ENCODE measurements at regions not wholly inside any gene's neighbourhood (a gene's known extent, or its start where the extent isn't known, plus 50 kb on each side); places are given as distances from the start of the nearest gene placed in this dataset.

DNA sequence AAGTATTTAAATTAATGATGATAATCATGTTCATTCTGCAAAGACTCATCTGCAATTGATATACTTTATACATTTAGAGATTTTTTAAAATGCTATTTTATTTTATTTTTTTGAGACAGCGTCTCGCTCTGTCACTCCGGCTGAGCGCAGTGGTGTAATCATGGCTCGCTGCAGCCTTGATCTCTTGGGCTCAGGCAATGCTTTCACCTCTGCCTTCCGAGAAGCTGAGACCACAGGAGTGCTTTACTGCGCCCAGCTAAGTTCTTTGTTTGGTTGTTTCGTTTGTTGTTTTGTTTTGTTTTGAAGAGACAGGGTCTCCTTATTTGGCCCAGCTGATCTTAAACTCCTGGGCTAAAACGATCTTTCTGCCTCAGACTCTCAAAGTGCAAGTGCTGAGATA lies 1541.0 kb downstream of the PCDH7 start:
- DNase-seq (ENCODE audit: extremely low spot score): no peak
- ChIA-PET POLR2A (no interaction called here), CTCF (interaction anchor here (1.1 kb wide), 1 partner anchor 12 kb away, joined by 3 read pairs; no protein-coding TSS in a partner anchor)
- TF ChIP-seq, protein P1, sequence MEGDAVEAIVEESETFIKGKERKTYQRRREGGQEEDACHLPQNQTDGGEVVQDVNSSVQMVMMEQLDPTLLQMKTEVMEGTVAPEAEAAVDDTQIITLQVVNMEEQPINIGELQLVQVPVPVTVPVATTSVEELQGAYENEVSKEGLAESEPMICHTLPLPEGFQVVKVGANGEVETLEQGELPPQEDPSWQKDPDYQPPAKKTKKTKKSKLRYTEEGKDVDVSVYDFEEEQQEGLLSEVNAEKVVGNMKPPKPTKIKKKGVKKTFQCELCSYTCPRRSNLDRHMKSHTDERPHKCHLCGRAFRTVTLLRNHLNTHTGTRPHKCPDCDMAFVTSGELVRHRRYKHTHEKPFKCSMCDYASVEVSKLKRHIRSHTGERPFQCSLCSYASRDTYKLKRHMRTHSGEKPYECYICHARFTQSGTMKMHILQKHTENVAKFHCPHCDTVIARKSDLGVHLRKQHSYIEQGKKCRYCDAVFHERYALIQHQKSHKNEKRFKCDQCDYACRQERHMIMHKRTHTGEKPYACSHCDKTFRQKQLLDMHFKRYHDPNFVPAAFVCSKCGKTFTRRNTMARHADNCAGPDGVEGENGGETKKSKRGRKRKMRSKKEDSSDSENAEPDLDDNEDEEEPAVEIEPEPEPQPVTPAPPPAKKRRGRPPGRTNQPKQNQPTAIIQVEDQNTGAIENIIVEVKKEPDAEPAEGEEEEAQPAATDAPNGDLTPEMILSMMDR (IDR thresholded peaks at IDR 0.05; ENCODE audit: control extremely low read depth, extremely low read depth, low read depth, missing control alignments): no peak

DNA sequence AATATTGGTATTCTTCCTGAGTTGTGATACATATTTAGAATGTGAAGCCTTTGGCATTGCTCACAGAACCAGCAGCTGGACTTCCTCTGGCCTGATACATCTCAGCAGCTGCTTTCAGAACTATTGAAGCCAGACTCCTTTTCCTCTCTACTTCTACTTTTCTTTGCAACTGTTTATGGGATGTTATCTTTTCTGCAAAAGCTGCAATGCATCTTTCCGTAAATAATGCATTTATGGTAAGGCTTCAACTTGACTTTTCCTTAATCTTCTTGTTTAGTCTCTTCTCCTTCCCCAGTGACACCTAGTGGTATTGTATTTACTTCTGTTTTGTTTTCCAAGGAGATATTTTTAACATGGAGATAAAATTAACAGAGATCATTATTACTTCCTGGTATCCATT lies 1548.7 kb downstream of the PCDH7 start:
- ChIA-PET CTCF (no interaction called here), POLR2A (no interaction called here)
- DNase-seq (ENCODE audit: extremely low spot score): no peak
- TF ChIP-seq, protein P1 (IDR thresholded peaks at IDR 0.05; ENCODE audit: control extremely low read depth, extremely low read depth, low read depth, missing control alignments): no peak

DNA sequence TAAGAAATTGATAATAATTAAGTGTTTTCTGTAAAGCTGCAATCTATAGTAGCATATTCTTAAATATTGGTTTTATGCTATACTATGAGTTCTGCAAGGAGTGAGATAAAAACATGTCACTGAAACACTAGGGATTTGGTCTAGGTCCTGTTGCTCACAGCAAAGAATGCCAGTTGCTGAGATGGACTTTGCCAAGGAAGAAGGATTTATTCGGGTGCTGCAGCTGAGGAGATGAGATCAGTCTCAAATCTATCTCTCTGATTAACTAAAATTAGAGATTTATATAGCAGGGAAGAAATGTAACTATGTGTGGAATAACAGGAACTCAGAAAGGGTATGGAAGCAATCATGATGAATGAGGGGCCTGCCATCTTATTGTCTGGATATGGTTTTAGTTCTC lies 1569.9 kb downstream of the PCDH7 start:
- CTCF ChIA-PET: no interaction called here

DNA sequence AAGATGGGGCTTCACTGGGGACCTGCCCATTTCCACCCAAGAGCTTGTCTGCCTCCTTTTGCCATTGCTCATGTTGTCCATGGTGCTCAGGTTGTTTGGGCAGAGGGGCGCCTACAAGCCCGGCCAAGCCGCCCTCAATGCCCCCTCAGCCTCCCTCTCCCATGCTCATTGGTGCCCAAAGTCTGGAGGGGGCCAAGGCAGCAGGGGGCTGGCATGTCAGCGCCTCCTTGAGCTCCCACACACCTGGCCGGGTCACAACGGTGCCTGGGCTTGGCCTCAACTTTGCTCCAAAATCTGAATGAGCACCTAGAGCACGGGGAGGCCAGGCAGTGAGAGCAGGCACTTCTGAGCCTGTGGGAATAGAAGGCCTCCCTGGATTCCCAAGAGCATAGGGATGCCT lies 1598.8 kb downstream of the PCDH7 start:
- ChIA-PET CTCF (interaction anchor here (0.8 kb wide), 1 partner anchor 16 kb away, joined by 3 read pairs; no protein-coding TSS in a partner anchor), POLR2A (no interaction called here)
- DNase-seq (ENCODE audit: extremely low spot score): no peak
- TF ChIP-seq, protein P1 (IDR thresholded peaks at IDR 0.05; ENCODE audit: control extremely low read depth, extremely low read depth, low read depth, missing control alignments): no peak

More for the DNA sequence above, 1569.9 kb downstream of the PCDH7 start:
- TF ChIP-seq, protein P1 (IDR thresholded peaks at IDR 0.05; ENCODE audit: control extremely low read depth, extremely low read depth, low read depth, missing control alignments): no peak
- DNase-seq (ENCODE audit: extremely low spot score): no peak
- POLR2A ChIA-PET: no interaction called here

DNA sequence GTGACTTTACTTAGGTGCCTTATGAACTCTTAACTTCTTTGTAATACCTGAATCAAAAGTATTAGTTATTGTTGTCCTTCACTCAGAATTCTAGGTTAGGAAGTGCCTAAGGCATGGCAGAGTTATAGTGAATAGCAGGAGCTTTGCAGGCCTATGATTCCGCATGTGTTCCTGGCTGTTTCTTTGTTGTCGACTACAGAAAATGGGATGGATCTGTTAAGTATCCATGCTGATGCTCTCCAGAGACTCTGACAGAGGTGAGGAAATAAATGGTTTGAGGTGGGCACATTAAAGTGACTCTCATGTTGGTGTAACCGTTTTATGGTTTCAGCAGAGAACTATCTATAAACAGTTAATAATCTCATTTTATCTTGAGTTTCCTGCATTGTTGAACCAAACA lies 1601.3 kb downstream of the PCDH7 start:
- TF ChIP-seq, protein P1 (IDR thresholded peaks at IDR 0.05; ENCODE audit: control extremely low read depth, extremely low read depth, low read depth, missing control alignments): no peak
- ChIA-PET POLR2A (no interaction called here), CTCF (no interaction called here)
- DNase-seq (ENCODE audit: extremely low spot score): no peak

DNA sequence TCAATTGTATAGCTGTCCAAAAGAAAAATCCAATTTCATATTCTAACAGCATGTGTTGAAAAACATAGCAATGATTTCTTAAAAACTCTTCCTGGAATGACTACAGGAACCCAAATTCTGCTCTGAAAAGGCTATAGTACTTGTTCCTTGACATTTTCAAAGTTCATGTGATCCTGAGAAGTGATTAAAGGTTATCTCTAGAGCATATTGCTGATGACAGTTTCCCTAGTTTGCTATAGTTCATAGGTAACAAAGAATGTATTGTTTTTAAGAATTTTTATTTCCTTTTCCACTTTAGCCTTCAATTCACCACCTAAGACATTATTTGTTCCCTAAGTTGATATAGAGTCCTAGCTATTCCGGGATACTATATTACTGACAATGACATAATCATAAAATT lies 1614.6 kb downstream of the PCDH7 start:
- TF ChIP-seq, protein P1 (IDR thresholded peaks at IDR 0.05; ENCODE audit: control extremely low read depth, extremely low read depth, low read depth, missing control alignments): no peak
- DNase-seq (ENCODE audit: extremely low spot score): no peak
- ChIA-PET CTCF (interaction anchor here (1.3 kb wide), 1 partner anchor 16 kb away, joined by 3 read pairs; no protein-coding TSS in a partner anchor), POLR2A (no interaction called here)

DNA sequence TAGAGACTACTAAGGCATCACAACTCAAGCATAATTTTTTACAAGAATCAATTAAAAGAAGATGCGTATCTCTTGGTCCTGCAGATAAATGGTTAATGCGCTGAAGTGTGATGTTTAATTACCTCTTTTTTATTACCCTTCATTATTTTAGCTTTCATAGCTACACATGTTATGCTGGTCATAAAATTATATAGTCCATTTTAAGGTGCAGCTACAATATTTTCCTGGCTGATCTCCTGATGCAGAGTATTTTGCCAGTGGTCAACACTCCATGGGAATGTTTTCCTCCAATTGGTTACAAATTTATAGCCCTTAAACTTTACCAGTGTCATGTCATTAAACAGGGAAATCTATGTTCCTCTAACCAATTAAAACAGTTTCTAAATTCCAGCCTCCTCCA lies 1617.2 kb downstream of the PCDH7 start:
- no peak for DNase-seq (ENCODE audit: extremely low spot score)
- TF ChIP-seq, protein P1 (IDR thresholded peaks at IDR 0.05; ENCODE audit: control extremely low read depth, extremely low read depth, low read depth, missing control alignments): no peak

More for the DNA sequence above, 1617.2 kb downstream of the PCDH7 start:
- ChIA-PET CTCF (interaction anchor here (1.1 to 1.7 kb wide), 2 partner anchors 9 to 43 kb away, joined by 4 to 5 read pairs; no protein-coding TSS in a partner anchor), POLR2A (no interaction called here)
